ENCODE measurements at regions not wholly inside any gene's neighbourhood (a gene's known extent, or its start where the extent isn't known, plus 50 kb on each side); places are given as distances from the start of the nearest gene placed in this dataset.

- no peak for TF ChIP-seq CTCF (IDR thresholded peaks at IDR 0.05 in 2 of 3, conservative IDR thresholded peaks at IDR 0.05 in 1 of 3; ENCODE audit: borderline replicate concordance in 1 of 3, insufficient read depth in 1 of 3, low read depth in 2 of 3, low read length in 2 of 3)
- TF ChIP-seq EZH2 (IDR thresholded peaks at IDR 0.05) = no peak
- TF ChIP-seq SP1 (IDR thresholded peaks at IDR 0.05; ENCODE audit: low read depth) = no peak
- no peak for TF ChIP-seq ZNF274 (IDR thresholded peaks at IDR 0.05; ENCODE audit: low read depth, low read length)
- TF ChIP-seq POLR2AphosphoS5 (IDR thresholded peaks at IDR 0.05; ENCODE audit: low read depth, low read length) = no peak
- no peak for TF ChIP-seq YY1 (IDR thresholded peaks at IDR 0.05; ENCODE audit: extremely low read depth, insufficient replicate concordance, low read depth, low read length)
- no peak for TF ChIP-seq POLR2A (IDR thresholded peaks at IDR 0.05; ENCODE audit: borderline replicate concordance, extremely low read depth, insufficient read depth, insufficient read length)
Measured at GRCh38 chr12:13880613-13881012, 100.8 kb downstream of the GRIN2B start.

All from HCT116 (cell line).